ENCODE measurements at regions not wholly inside any gene's neighbourhood (a gene's known extent, or its start where the extent isn't known, plus 50 kb on each side); places are given as distances from the start of the nearest gene placed in this dataset.

DNA sequence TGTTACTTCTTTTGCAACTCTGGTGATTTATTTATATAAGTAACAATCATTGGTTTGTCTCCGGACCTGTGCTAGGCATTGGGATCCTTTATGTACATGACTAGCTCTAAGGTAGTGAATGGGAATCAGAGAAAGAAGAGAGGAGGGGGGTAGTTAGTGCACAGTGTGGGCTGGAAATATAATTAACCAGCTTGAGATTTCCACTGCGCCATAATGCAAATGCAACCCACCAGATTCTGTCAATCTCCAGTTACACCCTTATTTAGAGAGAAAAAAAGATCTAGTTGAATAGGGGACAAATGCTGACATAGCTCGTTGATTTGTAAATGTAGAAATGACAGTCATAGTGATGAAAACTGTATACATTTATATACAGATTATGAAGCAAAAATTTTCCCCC is 342.2 kb upstream of the SLC30A5 start:
- no peak overlapping the region for H3K4me2 ChIP-seq (ENCODE audit: low read length)
- RAD21 ChIA-PET (ENCODE audit: low non-redundant PET in 1 of 2, low total read pairs in 2 of 2, uncharacterized antibody in 2 of 2, unreplicated experiment in 2 of 2) = no interaction called here
- no peak overlapping the region for H3K9ac ChIP-seq (ENCODE audit: low read length)
- DNase-seq (ENCODE audit: low read depth, low spot score) (no peak), ATAC-seq (no peak)
- H3K27ac ChIP-seq (ENCODE audit: low read depth, low read length) = no peak overlapping the region
- no TSS peak for BruUV-seq (replicated peaks)
- H3K36me3 ChIP-seq (ENCODE audit: control insufficient read depth in 1 of 2, insufficient read depth in 2 of 2, low read length in 2 of 2) = no peaks in the 10 kb centered on the region
- H4K20me1 ChIP-seq (ENCODE audit: insufficient read depth) = no peaks in the 10 kb centered on the region
- H3K79me2 ChIP-seq (ENCODE audit: insufficient read depth, low read length) = no peaks in the 10 kb centered on the region
- H3K4me1 ChIP-seq (ENCODE audit: control insufficient read depth in 1 of 2, insufficient read depth in 2 of 2, low read length in 2 of 2) = no peaks in the 10 kb centered on the region
- CTCF ChIA-PET = no interaction called here
- H3K4me3 ChIP-seq (replicated peaks in 1 of 2; ENCODE audit: low read depth in 1 of 2, low read length in 2 of 2) = no peak overlapping the region
- H3K27me3 ChIP-seq (ENCODE audit: insufficient read depth, low read length) = no peaks in the 10 kb centered on the region
- H2AFZ ChIP-seq (ENCODE audit: low read depth, low read length, poor library complexity, severe bottlenecking) = no peak overlapping the region
- H3K9me2 ChIP-seq (ENCODE audit: insufficient read depth) = no peaks in the 10 kb centered on the region
- intact Hi-C loops (cut with micrococcal nuclease) = loop anchor here (10.0 kb wide), 1 partner anchor 63 kb away; no protein-coding TSS in a partner anchor
- TF ChIP-seq ZNF274 (IDR thresholded peaks at IDR 0.05; ENCODE audit: low read depth, low read length) (no peak), ELF1 (IDR thresholded peaks at IDR 0.05; ENCODE audit: borderline replicate concordance, low read depth) (no peak), YY1 (IDR thresholded peaks at IDR 0.05; ENCODE audit: extremely low read depth, insufficient replicate concordance, low read depth, low read length) (no peak)
- TF ChIP-seq, protein P1, sequence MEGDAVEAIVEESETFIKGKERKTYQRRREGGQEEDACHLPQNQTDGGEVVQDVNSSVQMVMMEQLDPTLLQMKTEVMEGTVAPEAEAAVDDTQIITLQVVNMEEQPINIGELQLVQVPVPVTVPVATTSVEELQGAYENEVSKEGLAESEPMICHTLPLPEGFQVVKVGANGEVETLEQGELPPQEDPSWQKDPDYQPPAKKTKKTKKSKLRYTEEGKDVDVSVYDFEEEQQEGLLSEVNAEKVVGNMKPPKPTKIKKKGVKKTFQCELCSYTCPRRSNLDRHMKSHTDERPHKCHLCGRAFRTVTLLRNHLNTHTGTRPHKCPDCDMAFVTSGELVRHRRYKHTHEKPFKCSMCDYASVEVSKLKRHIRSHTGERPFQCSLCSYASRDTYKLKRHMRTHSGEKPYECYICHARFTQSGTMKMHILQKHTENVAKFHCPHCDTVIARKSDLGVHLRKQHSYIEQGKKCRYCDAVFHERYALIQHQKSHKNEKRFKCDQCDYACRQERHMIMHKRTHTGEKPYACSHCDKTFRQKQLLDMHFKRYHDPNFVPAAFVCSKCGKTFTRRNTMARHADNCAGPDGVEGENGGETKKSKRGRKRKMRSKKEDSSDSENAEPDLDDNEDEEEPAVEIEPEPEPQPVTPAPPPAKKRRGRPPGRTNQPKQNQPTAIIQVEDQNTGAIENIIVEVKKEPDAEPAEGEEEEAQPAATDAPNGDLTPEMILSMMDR (IDR thresholded peaks at IDR 0.05 in 2 of 3, conservative IDR thresholded peaks at IDR 0.05 in 1 of 3; ENCODE audit: borderline replicate concordance in 1 of 3, insufficient read depth in 1 of 3, low read depth in 2 of 3, low read length in 2 of 3) = no peak
- TF ChIP-seq, protein P2, sequence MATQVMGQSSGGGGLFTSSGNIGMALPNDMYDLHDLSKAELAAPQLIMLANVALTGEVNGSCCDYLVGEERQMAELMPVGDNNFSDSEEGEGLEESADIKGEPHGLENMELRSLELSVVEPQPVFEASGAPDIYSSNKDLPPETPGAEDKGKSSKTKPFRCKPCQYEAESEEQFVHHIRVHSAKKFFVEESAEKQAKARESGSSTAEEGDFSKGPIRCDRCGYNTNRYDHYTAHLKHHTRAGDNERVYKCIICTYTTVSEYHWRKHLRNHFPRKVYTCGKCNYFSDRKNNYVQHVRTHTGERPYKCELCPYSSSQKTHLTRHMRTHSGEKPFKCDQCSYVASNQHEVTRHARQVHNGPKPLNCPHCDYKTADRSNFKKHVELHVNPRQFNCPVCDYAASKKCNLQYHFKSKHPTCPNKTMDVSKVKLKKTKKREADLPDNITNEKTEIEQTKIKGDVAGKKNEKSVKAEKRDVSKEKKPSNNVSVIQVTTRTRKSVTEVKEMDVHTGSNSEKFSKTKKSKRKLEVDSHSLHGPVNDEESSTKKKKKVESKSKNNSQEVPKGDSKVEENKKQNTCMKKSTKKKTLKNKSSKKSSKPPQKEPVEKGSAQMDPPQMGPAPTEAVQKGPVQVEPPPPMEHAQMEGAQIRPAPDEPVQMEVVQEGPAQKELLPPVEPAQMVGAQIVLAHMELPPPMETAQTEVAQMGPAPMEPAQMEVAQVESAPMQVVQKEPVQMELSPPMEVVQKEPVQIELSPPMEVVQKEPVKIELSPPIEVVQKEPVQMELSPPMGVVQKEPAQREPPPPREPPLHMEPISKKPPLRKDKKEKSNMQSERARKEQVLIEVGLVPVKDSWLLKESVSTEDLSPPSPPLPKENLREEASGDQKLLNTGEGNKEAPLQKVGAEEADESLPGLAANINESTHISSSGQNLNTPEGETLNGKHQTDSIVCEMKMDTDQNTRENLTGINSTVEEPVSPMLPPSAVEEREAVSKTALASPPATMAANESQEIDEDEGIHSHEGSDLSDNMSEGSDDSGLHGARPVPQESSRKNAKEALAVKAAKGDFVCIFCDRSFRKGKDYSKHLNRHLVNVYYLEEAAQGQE (IDR thresholded peaks at IDR 0.05; ENCODE audit: low read depth) = no peak
- TF ChIP-seq, protein P3, sequence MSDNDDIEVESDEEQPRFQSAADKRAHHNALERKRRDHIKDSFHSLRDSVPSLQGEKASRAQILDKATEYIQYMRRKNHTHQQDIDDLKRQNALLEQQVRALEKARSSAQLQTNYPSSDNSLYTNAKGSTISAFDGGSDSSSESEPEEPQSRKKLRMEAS (IDR thresholded peaks at IDR 0.05) = no peak
- POLR2A ChIA-PET = no interaction called here
- H3K9me3 ChIP-seq (ENCODE audit: control insufficient read depth in 1 of 2, insufficient read depth in 1 of 2, low read depth in 1 of 2, low read length in 2 of 2) = no peaks in the 10 kb centered on the region

Data from HCT116 (cell line).